ENCODE measurements at regions not wholly inside any gene's neighbourhood (a gene's known extent, or its start where the extent isn't known, plus 50 kb on each side); places are given as distances from the start of the nearest gene placed in this dataset.

DNA sequence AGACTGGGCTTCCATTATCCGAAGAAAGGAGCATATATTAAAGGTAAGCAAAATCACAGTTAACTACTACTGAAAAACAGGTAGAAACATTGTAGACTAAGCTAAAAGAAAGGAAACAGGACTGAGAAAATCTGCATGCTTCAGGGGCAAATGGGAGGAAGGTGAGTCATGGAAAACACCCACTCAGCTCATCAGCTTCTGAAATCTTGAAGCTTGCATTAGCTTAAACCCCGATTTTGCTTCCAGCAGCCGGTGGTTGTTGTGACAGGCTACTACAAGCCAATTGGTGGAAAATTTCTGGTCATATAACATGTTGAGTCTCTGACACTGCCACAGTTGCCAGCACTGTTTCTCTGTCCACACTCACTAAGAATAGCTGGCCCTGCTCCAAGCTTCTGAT, 179.6 kb upstream of the PUM3 start:
- Mint-ChIP-seq H3K27ac (no peak overlapping the region), H3K4me1 (no peaks in the 10 kb centered on the region)

DNA sequence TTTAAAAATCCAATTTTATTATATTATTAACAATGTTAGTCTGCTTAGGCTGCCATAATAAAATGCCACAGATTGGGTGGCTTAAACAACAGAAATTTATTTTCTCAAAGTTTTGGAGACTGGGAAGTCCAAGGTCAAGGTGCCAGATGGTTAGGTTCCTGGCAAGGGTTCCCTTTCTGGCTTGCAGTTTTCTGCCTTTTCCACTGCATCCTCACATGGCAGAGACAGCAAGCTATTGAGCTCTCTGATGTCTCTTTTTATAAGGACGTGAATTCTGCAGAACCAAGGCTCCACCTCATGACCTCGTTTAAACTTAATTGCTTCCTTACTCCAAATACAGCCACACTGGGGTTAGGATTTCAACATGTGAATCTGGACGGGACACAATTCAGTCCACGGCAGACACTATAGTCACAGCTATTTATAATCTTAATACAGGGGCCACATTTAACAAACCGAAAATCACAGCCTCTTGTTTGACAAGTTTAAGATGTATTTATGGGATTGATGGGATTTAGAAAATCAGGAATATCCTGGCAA, 174.9 kb upstream of the PUM3 start:
- Mint-ChIP-seq H3K4me1 (no peaks in the 10 kb centered on the region), H3K4me3 (no peak overlapping the region), H3K9me3 (no peaks in the 10 kb centered on the region), H3K36me3 (no peaks in the 10 kb centered on the region), H3K27me3 (peaks cover 6% of the 10 kb centered on the region), H3K27ac (no peak overlapping the region)

More for the DNA sequence above, 179.6 kb upstream of the PUM3 start:
- Mint-ChIP-seq H3K27me3 (peaks cover 6% of the 10 kb centered on the region), H3K36me3 (no peaks in the 10 kb centered on the region), H3K9me3 (no peaks in the 10 kb centered on the region), H3K4me3 (no peak overlapping the region)

DNA sequence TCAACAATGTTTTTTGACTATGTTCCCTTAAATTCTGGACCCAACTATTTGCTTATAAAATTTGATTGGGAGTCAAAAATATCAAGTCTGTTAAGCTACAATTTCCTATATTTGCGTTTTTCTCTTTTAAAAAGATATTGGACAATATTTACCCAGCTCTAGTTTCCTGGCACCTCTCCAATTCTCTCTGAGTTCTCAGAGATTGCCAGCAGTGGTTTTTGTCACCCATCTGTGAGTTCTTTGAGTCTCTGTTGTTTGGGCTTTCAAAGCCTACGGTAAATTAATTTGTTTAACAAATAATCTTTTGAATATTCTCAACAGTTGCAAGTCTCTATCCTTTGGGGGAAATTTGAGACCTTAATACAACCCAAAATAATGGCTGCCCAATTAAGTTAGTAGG, 174.2 kb upstream of the PUM3 start:
- no peaks in the 10 kb centered on the region for H3K36me3 Mint-ChIP-seq
- no peak overlapping the region for H3K27ac Mint-ChIP-seq
- peaks cover 6% of the 10 kb centered on the region for H3K27me3 Mint-ChIP-seq
- no peaks in the 10 kb centered on the region for H3K9me3 Mint-ChIP-seq
- H3K4me1 Mint-ChIP-seq: no peaks in the 10 kb centered on the region
- H3K4me3 Mint-ChIP-seq: no peak overlapping the region

DNA sequence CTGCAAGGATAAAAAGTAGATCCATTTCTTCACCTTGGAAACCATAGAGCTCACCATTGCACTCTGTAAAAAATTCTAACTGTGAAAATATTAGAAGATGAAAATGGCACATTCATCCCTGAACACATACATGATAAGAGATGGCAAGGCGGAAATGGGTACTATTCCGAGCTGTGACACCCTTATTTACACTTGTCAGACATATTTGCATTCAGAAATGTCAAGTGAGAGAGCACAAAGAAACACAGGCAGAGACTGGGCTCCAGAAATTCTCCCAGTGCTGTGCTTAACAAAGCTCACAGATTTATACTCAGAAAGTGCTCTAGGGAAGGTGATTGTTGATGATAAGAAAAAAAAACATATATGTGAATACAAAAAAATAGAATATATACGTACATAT, 170.3 kb upstream of the PUM3 start:
- no peaks in the 10 kb centered on the region for H3K9me3 Mint-ChIP-seq
- H3K27me3 Mint-ChIP-seq: no peaks in the 10 kb centered on the region
- no peak overlapping the region for H3K4me3 Mint-ChIP-seq
- no peak overlapping the region for H3K27ac Mint-ChIP-seq
- H3K36me3 Mint-ChIP-seq: no peaks in the 10 kb centered on the region
- no peaks in the 10 kb centered on the region for H3K4me1 Mint-ChIP-seq

DNA sequence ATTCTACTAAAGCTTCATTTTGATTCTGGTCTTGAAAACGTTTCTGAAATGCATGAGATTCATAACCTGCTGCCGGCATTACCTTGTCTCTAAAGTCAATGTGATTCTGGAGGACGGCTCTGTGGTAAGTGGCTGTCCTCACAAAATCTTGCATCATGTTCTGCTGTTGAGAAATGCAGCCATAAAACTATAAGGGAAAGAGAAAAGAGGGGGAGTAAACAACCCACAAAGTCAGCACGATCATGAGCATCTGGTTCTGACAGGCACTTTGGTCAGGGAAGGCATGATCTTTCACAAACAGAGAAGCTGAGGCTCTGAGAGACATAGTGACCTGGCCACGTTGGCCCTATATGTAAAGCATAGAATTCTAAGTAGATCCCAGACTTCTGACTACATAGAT, 168.9 kb upstream of the PUM3 start:
- Mint-ChIP-seq H3K4me1 (no peaks in the 10 kb centered on the region), H3K27ac (no peak overlapping the region), H3K27me3 (peaks cover 4% of the 10 kb centered on the region), H3K9me3 (peaks cover 5% of the 10 kb centered on the region), H3K36me3 (no peaks in the 10 kb centered on the region), H3K4me3 (no peak overlapping the region)

DNA sequence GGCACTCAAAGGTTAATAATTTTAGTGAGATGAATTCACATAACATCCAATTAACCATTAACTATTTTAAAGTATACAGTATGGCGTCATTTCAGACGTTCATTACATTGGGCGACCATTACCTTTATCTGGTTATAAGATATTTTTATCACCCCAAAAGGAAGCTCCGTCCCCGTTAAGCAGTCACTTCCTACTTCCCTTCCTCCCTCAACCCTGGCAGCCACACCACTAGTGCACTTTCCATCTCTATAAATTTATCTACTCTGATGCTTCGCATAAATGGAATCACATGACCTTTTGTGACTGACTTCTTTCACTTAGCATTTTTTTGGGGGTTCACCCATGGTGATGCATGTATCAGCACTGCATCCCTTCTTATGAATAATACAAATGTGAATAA, 168.3 kb upstream of the PUM3 start:
- H3K27ac Mint-ChIP-seq: no peak overlapping the region
- H3K4me1 Mint-ChIP-seq: no peaks in the 10 kb centered on the region
- H3K9me3 Mint-ChIP-seq: peaks cover 5% of the 10 kb centered on the region
- no peak overlapping the region for H3K4me3 Mint-ChIP-seq
- H3K36me3 Mint-ChIP-seq: no peaks in the 10 kb centered on the region
- H3K27me3 Mint-ChIP-seq: peaks cover 4% of the 10 kb centered on the region

DNA sequence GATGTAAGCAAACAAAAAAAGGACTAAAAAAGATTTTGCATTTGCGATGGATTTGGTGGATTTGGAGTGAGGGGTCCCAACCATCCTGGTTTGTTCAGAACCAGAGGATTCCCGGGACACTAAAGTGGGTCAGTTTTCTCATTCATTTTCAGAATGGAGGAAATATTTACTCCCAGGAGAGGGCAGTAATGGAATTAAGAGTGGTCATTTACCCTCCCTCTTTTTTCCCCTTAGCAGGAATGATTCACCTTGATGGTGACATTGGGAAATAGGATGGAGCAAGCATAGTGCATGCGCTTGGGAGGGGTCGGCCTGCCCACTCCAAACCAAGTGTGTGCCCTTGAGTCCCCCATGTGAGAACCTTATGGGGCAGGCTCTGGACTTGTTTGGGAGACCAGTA, 164.2 kb upstream of the PUM3 start:
- peaks cover 9% of the 10 kb centered on the region for H3K27me3 Mint-ChIP-seq
- no peak overlapping the region for H3K27ac Mint-ChIP-seq
- peaks cover 5% of the 10 kb centered on the region for H3K9me3 Mint-ChIP-seq
- H3K4me1 Mint-ChIP-seq: no peaks in the 10 kb centered on the region
- H3K36me3 Mint-ChIP-seq: no peaks in the 10 kb centered on the region
- H3K4me3 Mint-ChIP-seq: no peak overlapping the region

DNA sequence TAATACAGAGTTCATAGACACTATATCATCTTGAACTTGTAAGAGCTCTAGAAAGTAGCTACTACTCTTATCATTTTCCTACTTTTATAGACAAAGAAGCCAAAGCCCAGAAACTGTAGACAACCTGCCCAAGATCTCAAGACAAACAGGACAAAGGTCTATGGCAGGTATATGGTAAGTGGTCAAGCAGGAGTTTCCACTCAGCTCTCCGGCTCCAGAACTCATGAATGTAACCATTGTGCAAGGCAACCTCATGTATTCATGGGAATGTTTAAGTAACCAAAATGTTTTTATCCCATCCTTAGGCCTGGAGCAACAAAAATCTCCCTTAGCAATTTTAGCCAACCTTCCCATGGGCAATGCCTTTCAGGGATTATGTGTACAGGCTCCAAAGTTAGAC, 163.4 kb upstream of the PUM3 start:
- H3K27ac Mint-ChIP-seq: no peak overlapping the region
- H3K36me3 Mint-ChIP-seq: no peaks in the 10 kb centered on the region
- peaks cover 5% of the 10 kb centered on the region for H3K9me3 Mint-ChIP-seq
- no peak overlapping the region for H3K4me3 Mint-ChIP-seq
- peaks cover 11% of the 10 kb centered on the region for H3K27me3 Mint-ChIP-seq
- no peaks in the 10 kb centered on the region for H3K4me1 Mint-ChIP-seq

DNA sequence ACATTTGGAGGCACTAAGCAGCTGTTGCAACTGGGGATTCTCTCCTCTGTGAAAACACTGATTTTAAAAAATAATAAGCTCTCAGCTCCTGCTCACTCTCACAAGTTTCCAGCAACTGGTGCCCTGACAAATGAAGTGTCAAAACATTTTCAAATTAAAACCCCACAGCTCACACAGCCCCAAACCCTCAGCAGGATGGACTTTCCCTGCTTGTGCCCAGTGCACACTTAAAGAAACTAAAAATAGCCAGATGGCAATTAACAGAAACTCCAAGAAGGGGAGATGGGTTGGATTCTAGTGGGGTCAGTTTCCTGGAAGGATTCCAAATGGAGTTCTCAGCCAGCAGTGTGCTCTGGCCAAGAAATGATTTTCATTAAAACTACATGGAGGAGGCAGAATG, 163.0 kb upstream of the PUM3 start:
- Mint-ChIP-seq H3K4me1 (no peaks in the 10 kb centered on the region), H3K36me3 (no peaks in the 10 kb centered on the region), H3K9me3 (peaks cover 5% of the 10 kb centered on the region), H3K4me3 (no peak overlapping the region), H3K27me3 (peaks cover 11% of the 10 kb centered on the region), H3K27ac (no peak overlapping the region)

DNA sequence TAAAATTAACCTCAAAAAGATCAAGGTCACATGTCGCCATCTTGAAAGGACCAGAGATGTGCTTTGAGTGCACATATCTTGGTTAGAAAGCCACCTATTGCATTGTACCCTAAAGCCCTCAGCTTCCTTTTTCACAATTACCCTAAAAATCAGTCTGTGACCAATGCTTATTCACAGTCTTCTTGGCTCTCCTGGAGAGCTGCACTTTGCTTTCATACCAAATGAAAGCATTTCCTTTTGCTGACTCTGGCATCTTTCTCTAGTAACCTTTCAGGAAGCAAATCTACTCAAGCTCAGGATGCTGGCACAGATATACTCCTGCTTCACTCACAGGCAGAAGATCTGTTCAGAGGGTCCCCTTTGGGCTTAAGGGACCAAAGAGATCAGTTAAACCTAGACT, 160.7 kb upstream of the PUM3 start:
- Mint-ChIP-seq H3K27ac (no peak overlapping the region), H3K27me3 (peaks cover 17% of the 10 kb centered on the region), H3K4me3 (no peak overlapping the region), H3K4me1 (no peaks in the 10 kb centered on the region), H3K36me3 (no peaks in the 10 kb centered on the region), H3K9me3 (peaks cover 5% of the 10 kb centered on the region)

DNA sequence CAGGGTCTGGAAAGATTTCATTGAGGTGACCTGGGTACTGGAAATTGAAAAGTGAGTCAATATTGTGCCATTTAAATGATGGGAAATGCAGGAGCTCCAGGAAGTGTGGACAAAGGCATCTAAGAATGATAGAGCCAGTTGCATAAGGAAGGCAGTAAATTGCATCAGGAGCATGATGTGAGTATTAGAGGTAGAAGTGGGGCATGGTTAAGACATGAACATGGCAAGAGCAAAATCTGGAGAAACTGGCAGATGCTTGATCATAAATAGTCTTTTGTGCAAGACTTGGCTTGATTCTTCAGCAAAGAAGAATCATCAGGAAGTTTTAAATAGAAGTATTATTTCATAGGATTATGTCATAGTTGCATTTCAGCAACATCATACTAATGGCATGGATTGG, 157.4 kb upstream of the PUM3 start:
- Mint-ChIP-seq H3K4me3 (no peak overlapping the region), H3K27ac (no peak overlapping the region), H3K4me1 (no peaks in the 10 kb centered on the region), H3K9me3 (no peaks in the 10 kb centered on the region), H3K36me3 (no peaks in the 10 kb centered on the region), H3K27me3 (peaks cover 13% of the 10 kb centered on the region)

DNA sequence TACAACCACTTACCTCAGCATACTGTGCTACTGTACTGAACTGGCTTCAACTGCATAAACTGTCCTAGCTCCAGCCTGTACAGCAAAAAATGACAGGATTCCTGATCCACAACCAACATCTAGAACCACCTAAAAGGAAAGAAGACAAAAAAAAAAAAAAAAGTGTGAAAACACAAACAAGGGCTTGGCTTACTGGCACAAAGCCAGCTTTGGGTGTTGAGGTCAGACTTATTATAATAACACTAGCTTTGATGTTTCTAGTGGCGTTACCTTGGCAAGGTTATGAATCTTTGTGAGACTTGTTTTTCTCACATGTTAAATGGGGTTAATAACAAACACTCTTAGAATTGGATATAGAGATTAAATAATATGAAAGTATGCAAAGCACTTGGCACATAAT, 148.5 kb upstream of the PUM3 start:
- Mint-ChIP-seq H3K36me3 (no peaks in the 10 kb centered on the region), H3K9me3 (no peaks in the 10 kb centered on the region), H3K4me1 (no peaks in the 10 kb centered on the region), H3K27ac (no peak overlapping the region), H3K27me3 (peaks cover 1% of the 10 kb centered on the region), H3K4me3 (no peak overlapping the region)

DNA sequence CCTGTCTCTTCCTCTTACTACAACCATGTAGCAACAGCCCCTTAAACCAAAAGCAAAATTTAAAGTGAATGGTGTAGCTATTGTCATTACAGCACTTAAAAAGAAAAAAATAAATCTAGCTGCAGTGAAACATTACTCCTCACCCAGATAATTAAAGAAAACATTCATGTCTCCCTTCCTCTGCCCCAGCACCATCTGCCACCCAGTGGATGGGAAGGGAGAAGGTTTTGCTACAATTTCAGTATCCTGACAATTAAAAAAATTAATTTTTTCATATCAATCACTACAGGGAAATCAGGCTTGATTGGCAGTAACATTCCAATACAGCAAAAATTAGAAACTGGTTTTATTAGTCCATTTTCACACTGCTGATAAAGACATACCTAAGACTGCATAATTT, 147.4 kb upstream of the PUM3 start:
- Mint-ChIP-seq H3K4me3 (no peak overlapping the region), H3K36me3 (no peaks in the 10 kb centered on the region), H3K9me3 (no peaks in the 10 kb centered on the region), H3K4me1 (no peaks in the 10 kb centered on the region), H3K27ac (no peak overlapping the region), H3K27me3 (peaks cover 4% of the 10 kb centered on the region)

DNA sequence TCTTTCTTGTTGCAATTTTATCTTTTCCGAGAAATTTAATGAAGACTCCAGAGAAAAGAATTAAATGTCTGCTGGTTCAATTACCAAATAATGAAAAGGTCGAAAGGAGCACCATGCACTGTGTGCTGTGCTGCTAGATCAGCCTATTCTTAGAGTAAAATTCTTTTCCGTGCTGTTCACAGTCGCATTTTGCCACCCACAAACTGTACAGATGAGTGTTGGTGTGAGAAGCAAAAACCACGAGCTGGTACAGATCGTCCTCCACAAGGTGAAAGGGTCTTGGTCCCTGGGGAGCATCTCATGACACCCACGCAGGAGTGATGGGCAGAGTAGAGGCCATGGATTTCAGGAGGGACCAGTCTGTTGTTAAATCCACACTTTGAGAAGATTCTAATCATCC, 143.8 kb upstream of the PUM3 start:
- H3K36me3 Mint-ChIP-seq: no peaks in the 10 kb centered on the region
- peak overlapping the region; percentile 33 for H3K27ac Mint-ChIP-seq

DNA sequence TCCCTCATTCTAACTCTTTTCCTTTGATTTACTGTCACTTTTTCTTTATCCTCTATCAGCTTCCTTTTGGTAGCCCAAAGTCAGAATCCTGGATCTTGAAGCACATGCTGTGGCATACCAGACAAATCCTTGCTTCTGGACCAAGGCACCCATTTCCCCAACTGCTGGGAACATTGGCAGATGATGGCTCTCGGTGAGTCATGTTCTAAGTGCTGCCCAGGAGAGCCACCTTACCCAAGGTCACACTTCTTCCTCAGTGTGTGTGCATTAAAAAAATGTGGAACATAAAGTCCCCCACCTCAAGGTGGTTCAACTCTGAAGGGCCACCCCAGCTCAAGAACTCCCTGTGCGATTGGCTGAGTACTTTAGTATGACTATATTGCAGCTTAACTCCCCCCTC, 141.4 kb upstream of the PUM3 start:
- no peaks in the 10 kb centered on the region for H3K4me1 Mint-ChIP-seq
- no peak overlapping the region for H3K27ac Mint-ChIP-seq
- peaks cover 6% of the 10 kb centered on the region for H3K27me3 Mint-ChIP-seq
- H3K9me3 Mint-ChIP-seq: no peaks in the 10 kb centered on the region
- no peak overlapping the region for H3K4me3 Mint-ChIP-seq
- no peaks in the 10 kb centered on the region for H3K36me3 Mint-ChIP-seq

More for the DNA sequence above, 143.8 kb upstream of the PUM3 start:
- Mint-ChIP-seq H3K27me3 (peaks cover 6% of the 10 kb centered on the region), H3K4me3 (no peak overlapping the region), H3K9me3 (no peaks in the 10 kb centered on the region), H3K4me1 (no peaks in the 10 kb centered on the region)

DNA sequence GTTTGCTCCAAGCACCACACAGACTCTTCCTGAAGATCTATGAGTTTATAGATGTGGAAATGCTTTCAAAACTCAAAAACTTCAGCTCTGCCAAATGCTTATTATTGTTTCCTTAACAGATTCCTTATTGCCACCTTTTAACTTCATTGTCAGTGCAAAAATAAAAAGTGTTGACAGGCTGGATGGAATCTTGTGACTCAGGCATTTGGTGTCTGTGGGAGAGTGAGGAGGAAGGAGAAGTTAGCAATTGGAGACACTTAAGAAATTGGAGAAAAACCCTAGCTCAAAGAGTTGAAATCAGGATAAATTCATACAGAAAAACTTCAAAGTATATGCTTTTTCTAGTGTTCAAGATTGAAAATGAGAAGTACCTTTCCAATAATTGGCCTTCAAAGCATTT, 140.6 kb upstream of the PUM3 start:
- Mint-ChIP-seq H3K4me3 (no peak overlapping the region), H3K4me1 (no peaks in the 10 kb centered on the region), H3K27me3 (peaks cover 6% of the 10 kb centered on the region), H3K36me3 (no peaks in the 10 kb centered on the region), H3K9me3 (no peaks in the 10 kb centered on the region), H3K27ac (no peak overlapping the region)

DNA sequence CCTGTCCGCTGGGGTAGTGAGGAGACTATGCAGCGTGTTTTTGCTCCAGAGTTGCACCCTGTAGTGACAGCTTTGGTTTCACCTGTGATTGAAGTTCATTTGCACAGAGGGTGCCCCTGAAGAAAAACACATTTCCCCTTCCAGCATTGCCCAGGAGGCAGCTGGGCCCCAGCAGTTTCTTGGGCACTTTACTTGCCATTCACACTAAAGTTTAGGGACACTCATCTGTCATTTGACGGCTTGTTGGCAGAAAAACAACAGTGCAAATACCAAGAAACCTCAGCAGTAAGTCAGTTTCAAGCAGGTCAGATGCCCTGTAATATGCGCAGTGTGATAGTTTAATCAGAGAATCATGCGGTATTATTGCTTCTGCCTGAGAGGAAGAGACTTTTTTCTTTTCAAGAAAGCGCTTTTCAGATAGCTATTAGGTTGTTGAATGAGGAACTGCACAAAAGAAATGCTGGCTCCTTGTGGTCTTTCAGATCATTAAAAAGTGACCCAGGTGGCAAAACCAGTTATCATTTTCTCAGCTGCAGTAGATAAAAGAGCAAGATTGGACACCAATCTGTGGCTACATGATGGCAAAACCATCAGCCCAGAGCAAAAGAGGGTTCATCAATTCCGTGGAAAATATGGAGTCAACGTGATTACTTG, 136.2 kb upstream of the PUM3 start:
- no peaks in the 10 kb centered on the region for H3K36me3 Mint-ChIP-seq
- H3K4me3 Mint-ChIP-seq: no peak overlapping the region
- no peaks in the 10 kb centered on the region for H3K27me3 Mint-ChIP-seq
- no peaks in the 10 kb centered on the region for H3K9me3 Mint-ChIP-seq
- H3K27ac Mint-ChIP-seq: no peak overlapping the region
- H3K4me1 Mint-ChIP-seq: no peaks in the 10 kb centered on the region

Data from activated naive CD4-positive, alpha-beta T cell treated with anti-CD3 and anti-CD28 coated beads, Interleukin-2, amount 50 U/mL, for 24 hours (primary cell).